Ishikawa (cell line): ENCODE measurements at regions not wholly inside any gene's neighbourhood (a gene's known extent, or its start where the extent isn't known, plus 50 kb on each side); places are given as distances from the start of the nearest gene placed in this dataset.

ENCODE experiments used
- CEBPB ChIP-seq: IDR thresholded peaks from 2 replicates; pipeline ENCODE4 v1.6.1; 2012
- CREB1 ChIP-seq: IDR thresholded peaks from 2 replicates; pipeline ENCODE4 v1.6.1; 2012; ENCODE audit warnings: low read depth
- EGR1 ChIP-seq: IDR thresholded peaks from 2 replicates; pipeline ENCODE4 v1.6.1; 2012
- EP300 ChIP-seq: IDR thresholded peaks from 2 replicates; pipeline ENCODE4 v1.6.1; 2012; ENCODE audit warnings: borderline replicate concordance
- FOXM1 ChIP-seq: IDR thresholded peaks from 2 replicates; pipeline ENCODE4 v1.6.1; 2012; ENCODE audit warnings: low read depth, borderline replicate concordance
- NFIC ChIP-seq: IDR thresholded peaks from 2 replicates; pipeline ENCODE4 v1.6.1; 2012
- RAD21 ChIP-seq: IDR thresholded peaks from 2 replicates; pipeline ENCODE4 v1.6.1; 2012; ENCODE audit warnings: low read depth
- TAF1 ChIP-seq: IDR thresholded peaks from 2 replicates; pipeline ENCODE4 v1.6.1; 2012; ENCODE audit warnings: low read depth, mild to moderate bottlenecking
- TCF12 ChIP-seq: IDR thresholded peaks from 2 replicates; pipeline ENCODE4 v1.6.1; 2012; ENCODE audit warnings: low read depth
- TEAD4 ChIP-seq: IDR thresholded peaks from 2 replicates; pipeline ENCODE4 v1.6.1; 2012
- YY1 ChIP-seq: IDR thresholded peaks from 2 replicates; pipeline ENCODE4 v1.6.1; 2012; ENCODE audit warnings: low read depth
- ZBTB7A ChIP-seq: IDR thresholded peaks from 2 replicates; pipeline ENCODE4 v1.6.1; 2012; ENCODE audit warnings: low read depth
- TF ChIP-seq, protein P1 (sequence below): IDR thresholded peaks from 2 replicates; pipeline ENCODE4 v1.6.1; 2012; ENCODE audit warnings: low read depth, mild to moderate bottlenecking
- TF ChIP-seq, protein P2 (sequence below): IDR thresholded peaks from 2 replicates; pipeline ENCODE4 v1.6.1; 2012
- TF ChIP-seq, protein P3 (sequence below): IDR thresholded peaks from 2 replicates; pipeline ENCODE4 v1.6.1; 2012

- TF ChIP-seq ZBTB7A (no peak), TCF12 (no peak), TEAD4 (no peak), EP300 (no peak), YY1 (no peak), NFIC (no peak), FOXM1 (no peak), TAF1 (no peak), CREB1 (no peak), RAD21 (no peak), EGR1 (no peak), CEBPB (no peak)
- TF ChIP-seq, protein P1, sequence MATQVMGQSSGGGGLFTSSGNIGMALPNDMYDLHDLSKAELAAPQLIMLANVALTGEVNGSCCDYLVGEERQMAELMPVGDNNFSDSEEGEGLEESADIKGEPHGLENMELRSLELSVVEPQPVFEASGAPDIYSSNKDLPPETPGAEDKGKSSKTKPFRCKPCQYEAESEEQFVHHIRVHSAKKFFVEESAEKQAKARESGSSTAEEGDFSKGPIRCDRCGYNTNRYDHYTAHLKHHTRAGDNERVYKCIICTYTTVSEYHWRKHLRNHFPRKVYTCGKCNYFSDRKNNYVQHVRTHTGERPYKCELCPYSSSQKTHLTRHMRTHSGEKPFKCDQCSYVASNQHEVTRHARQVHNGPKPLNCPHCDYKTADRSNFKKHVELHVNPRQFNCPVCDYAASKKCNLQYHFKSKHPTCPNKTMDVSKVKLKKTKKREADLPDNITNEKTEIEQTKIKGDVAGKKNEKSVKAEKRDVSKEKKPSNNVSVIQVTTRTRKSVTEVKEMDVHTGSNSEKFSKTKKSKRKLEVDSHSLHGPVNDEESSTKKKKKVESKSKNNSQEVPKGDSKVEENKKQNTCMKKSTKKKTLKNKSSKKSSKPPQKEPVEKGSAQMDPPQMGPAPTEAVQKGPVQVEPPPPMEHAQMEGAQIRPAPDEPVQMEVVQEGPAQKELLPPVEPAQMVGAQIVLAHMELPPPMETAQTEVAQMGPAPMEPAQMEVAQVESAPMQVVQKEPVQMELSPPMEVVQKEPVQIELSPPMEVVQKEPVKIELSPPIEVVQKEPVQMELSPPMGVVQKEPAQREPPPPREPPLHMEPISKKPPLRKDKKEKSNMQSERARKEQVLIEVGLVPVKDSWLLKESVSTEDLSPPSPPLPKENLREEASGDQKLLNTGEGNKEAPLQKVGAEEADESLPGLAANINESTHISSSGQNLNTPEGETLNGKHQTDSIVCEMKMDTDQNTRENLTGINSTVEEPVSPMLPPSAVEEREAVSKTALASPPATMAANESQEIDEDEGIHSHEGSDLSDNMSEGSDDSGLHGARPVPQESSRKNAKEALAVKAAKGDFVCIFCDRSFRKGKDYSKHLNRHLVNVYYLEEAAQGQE, result no peak
- TF ChIP-seq, protein P2, sequence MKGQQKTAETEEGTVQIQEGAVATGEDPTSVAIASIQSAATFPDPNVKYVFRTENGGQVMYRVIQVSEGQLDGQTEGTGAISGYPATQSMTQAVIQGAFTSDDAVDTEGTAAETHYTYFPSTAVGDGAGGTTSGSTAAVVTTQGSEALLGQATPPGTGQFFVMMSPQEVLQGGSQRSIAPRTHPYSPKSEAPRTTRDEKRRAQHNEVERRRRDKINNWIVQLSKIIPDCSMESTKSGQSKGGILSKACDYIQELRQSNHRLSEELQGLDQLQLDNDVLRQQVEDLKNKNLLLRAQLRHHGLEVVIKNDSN, result no peak
- TF ChIP-seq, protein P3, sequence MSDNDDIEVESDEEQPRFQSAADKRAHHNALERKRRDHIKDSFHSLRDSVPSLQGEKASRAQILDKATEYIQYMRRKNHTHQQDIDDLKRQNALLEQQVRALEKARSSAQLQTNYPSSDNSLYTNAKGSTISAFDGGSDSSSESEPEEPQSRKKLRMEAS, result no peak
Measured at GRCh38 chr1:238141353-238141752, 250.6 kb upstream of the ZP4 start.

- TF ChIP-seq RAD21 (no peak), TCF12 (no peak), EGR1 (no peak), FOXM1 (no peak), NFIC (no peak), YY1 (no peak), TEAD4 (no peak), CREB1 (no peak), ZBTB7A (no peak), CEBPB (no peak)
- TF ChIP-seq, protein P3, result no peak
- TF ChIP-seq, protein P2, result no peak
Measured at GRCh38 chr1:238139713-238140112, 249.0 kb upstream of the ZP4 start.

- TF ChIP-seq, protein P3, result no peak
- TF ChIP-seq CREB1, result no peak
- TF ChIP-seq TAF1, result no peak
- TF ChIP-seq EP300, result no peak
- TF ChIP-seq EGR1, result no peak
- TF ChIP-seq FOXM1, result no peak
- no peak for TF ChIP-seq TCF12
- TF ChIP-seq NFIC, result no peak
- no peak for TF ChIP-seq RAD21
- TF ChIP-seq, protein P1, result no peak
- TF ChIP-seq YY1, result no peak
- TF ChIP-seq ZBTB7A, result no peak
Measured at GRCh38 chr1:238138059-238138626, 247.4 kb upstream of the ZP4 start.

DNA sequence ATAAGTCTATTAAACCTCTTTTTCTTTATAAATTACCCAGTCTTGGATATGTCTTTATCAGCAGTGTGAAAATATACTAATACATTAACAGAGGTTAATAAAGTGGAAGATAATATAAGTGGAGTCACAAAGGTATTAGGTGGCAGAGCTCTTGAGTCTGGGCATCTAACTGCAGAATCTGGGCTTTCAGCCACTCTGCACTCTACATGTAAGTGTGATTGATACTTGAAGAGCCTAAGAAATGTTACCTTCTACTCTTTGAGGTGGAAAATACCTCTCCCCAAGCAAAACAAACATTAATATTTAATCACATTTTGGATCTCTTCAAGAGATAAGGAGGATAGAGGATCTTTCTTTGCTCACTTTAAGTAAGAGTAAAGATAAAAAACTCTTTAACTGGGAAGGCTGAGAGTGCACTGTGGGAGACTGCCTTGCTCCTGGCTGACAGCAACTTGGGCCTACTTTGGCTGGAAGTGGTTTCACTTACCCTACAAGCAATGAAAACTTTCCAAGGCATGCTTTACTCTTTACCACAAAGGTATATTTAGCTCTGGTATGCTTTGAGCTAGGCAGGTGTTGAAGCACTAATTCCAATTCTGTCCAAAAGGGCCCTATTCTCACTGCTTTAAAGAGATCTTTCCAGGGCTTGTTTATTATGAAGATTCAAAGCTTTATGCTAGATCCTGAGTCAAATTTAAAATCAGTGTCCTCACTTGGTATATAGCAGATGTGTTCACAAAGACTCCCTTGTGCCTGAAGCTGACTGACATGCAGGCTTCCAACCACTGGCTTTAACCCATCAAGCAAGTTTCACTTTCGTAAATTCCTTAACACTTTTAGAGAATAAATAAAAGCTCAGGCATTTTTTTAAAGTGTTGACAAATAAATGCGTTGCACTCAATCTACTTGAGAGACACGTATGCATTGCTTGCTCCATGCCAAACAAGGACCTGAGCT, 245.3 kb upstream of the ZP4 start:
- no peak for TF ChIP-seq EGR1
- TF ChIP-seq RAD21, result no peak
- no peak for TF ChIP-seq TEAD4
- no peak for TF ChIP-seq TCF12
- no peak for TF ChIP-seq EP300
- TF ChIP-seq, protein P3, result no peak
- TF ChIP-seq CREB1, result no peak
- TF ChIP-seq, protein P2, result no peak
- TF ChIP-seq ZBTB7A, result no peak
- no peak for TF ChIP-seq YY1
- TF ChIP-seq FOXM1, result no peak
- TF ChIP-seq, protein P1, result no peak
- TF ChIP-seq CEBPB, result no peak
- no peak for TF ChIP-seq NFIC
- TF ChIP-seq TAF1, result no peak
